ENCODE measurements at regions not wholly inside any gene's neighbourhood (a gene's known extent, or its start where the extent isn't known, plus 50 kb on each side); places are given as distances from the start of the nearest gene placed in this dataset.
"Not testable (repeated sequence)": the region's sequence is repeated elsewhere in the genome, so short reads cannot be mapped to it uniquely, and the experiment has no call there.

DNA sequence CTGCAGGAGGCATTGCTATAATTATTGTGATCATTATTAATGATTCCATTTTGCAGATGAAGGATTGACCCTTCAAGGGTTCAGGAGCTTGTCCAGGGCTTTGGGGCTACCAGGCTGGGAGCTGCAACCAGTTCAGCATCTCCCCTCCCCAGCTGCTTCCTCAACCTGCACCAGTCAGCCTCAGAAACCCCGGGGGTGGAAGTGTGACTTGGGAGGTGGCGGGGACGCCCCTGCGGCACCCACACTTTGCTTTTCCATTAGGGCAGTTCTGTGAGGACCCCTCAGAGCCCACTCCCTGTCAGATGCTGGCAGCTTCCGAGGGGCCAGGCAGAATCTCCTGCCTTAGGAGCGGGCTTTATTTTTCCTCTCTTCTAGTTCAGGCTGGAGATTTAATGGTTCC is 85.6 kb downstream of the OLFM1 start:
- H3K27ac ChIP-seq = no peak overlapping the region
- TF ChIP-seq, protein P1, sequence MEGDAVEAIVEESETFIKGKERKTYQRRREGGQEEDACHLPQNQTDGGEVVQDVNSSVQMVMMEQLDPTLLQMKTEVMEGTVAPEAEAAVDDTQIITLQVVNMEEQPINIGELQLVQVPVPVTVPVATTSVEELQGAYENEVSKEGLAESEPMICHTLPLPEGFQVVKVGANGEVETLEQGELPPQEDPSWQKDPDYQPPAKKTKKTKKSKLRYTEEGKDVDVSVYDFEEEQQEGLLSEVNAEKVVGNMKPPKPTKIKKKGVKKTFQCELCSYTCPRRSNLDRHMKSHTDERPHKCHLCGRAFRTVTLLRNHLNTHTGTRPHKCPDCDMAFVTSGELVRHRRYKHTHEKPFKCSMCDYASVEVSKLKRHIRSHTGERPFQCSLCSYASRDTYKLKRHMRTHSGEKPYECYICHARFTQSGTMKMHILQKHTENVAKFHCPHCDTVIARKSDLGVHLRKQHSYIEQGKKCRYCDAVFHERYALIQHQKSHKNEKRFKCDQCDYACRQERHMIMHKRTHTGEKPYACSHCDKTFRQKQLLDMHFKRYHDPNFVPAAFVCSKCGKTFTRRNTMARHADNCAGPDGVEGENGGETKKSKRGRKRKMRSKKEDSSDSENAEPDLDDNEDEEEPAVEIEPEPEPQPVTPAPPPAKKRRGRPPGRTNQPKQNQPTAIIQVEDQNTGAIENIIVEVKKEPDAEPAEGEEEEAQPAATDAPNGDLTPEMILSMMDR (conservative IDR thresholded peaks at IDR 0.05) = no peak

- H3K27ac ChIP-seq = no peak overlapping the region
- TF ChIP-seq, protein P1 (conservative IDR thresholded peaks at IDR 0.05) = no peak
Measured at GRCh38 chr9:135174248-135174647, 86.8 kb downstream of the OLFM1 start.

DNA sequence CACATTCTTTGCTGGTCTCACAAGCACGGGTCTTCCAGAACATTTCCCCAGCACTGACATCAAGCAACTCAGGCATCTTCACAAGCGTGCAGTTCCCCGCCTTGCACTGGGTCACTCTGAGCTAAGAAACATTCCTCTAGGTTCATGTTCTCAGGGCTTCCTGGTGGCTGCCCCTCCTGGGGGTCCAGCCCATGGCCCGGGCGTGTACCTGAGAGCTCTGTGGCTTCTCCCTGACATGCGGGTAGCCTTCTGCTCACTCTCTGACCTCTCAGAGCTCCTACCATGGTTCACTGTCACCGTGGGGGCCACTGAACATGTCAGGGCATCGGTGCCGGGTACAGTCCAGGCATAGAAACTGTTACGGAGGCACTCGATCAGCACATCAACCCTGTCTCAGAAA is 87.5 kb downstream of the OLFM1 start:
- H3K27ac ChIP-seq = no peak overlapping the region
- TF ChIP-seq, protein P1 (conservative IDR thresholded peaks at IDR 0.05) = no peak

GRCh38 chr9:135176284-135176683 is 88.8 kb downstream of the OLFM1 start:
- TF ChIP-seq, protein P1 (conservative IDR thresholded peaks at IDR 0.05) = no peak
- no peak overlapping the region for H3K27ac ChIP-seq

DNA sequence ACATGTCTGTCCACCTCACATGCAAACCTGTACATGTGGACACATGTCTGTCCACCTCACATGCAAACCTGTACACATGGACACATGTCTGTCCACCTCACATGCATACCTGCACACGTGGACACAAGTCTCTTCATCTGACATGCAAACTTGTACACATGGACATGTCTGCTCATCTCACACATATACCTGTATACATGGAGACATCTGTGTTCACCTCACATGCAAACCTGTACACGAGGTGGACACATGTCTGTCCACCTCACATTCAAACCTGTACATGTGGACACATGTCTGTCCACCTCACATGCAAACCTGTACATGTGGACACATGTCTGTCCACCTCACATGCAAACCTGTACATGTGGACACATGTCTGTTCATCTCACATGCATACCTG is 90.1 kb downstream of the OLFM1 start:
- not testable (repeated sequence) for H3K27ac ChIP-seq

DNA sequence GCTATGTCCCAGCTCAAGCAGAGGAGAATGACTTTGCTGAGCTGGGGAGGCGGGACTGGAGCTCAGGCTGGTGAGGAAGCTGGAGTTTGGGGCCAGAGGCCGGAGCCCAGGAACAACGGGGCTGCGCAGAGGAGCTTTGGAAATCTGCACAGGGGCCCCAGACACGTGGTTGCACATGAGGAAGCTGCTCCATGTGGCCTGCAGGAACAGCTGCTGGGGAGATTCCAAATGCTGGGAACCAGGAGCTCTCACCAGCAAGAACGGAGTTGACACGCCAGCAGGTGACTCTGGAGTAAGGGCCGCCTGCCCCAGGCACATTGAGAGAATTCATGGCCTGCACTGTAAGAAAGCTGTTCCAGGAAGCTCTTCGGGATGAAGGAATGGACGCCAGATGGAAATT is 91.0 kb downstream of the OLFM1 start:
- TF ChIP-seq, protein P1 (conservative IDR thresholded peaks at IDR 0.05) = no peak
- no peak overlapping the region for H3K27ac ChIP-seq

DNA sequence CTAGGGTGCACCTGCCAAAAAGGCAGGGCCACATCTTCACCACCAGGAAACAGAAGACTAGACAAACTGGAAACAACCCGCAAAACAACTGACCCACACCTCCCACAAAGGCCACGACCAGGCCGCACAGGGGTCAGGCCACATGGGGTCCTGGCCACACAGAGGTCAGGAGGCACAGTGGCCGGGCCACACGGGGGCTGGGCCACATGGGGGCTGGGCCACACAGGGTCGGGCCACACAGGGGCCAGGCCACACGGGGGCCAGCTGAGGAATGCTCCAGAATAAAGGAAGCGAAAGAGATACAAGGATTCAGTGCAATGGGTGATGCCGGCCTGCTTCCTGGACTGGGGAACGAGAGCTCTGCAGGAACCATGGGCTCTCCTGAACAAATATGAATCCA is 91.6 kb downstream of the OLFM1 start:
- TF ChIP-seq, protein P1 (conservative IDR thresholded peaks at IDR 0.05) = no peak
- H3K27ac ChIP-seq = no peak overlapping the region

DNA sequence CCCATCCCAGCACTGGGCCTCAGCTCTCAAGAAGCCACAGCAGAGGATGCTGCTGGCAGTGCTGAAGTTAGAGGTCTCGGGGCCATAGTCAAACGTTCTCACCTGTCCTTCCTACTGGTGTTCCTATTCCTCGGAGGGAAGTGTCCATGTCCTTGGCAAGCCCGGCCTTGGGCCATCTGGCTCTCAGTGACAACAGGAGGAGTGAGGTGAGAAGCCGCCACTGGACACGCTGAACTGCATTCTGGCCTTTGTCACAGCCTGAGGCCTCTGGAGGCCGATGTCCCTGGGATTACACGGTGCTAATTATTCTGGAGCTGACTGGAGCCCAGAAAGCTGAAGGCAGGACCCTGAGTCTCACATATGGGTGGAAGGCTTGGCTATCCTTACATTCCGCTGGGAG is 92.5 kb downstream of the OLFM1 start:
- H3K27ac ChIP-seq = no peak overlapping the region
- TF ChIP-seq, protein P1 (conservative IDR thresholded peaks at IDR 0.05) = no peak

Measured in VCaP (cell line).